ENCODE measurements at regions not wholly inside any gene's neighbourhood (a gene's known extent, or its start where the extent isn't known, plus 50 kb on each side); places are given as distances from the start of the nearest gene placed in this dataset.

GRCh38 chr2:11024687-11025086 is 113.0 kb downstream of the KCNF1 start:
- dilution Hi-C loops (cut with MboI; ENCODE audit: extremely low pct_ligation_motif_present, low sequenced_read_pairs): no loop called here
- Histone ChIP-seq H3K9ac (replicated peaks; ENCODE audit: extremely low read depth, insufficient read depth, low read length) (no peak overlapping the region), H3K4me2 (ENCODE audit: insufficient read depth, low read length) (no peak overlapping the region), H3K36me3 (ENCODE audit: control insufficient read depth in 2 of 2, extremely low read depth in 1 of 2, insufficient read depth in 2 of 2, low read length in 2 of 2) (no peaks in the 10 kb centered on the region), H3K9me3 (replicated peaks; ENCODE audit: control insufficient read depth, insufficient read depth, low read length) (no peaks in the 10 kb centered on the region), H3K4me3 (replicated peaks in 1 of 3; ENCODE audit: insufficient read depth in 1 of 3, low read depth in 1 of 3, low read length in 3 of 3) (no peak overlapping the region), H3K79me2 (ENCODE audit: control insufficient read depth, insufficient read depth, low read length) (no peaks in the 10 kb centered on the region), H3K27me3 (ENCODE audit: control insufficient read depth in 2 of 2, insufficient read depth in 2 of 2, low read length in 2 of 2) (no peaks in the 10 kb centered on the region), H2AFZ (ENCODE audit: low read depth, low read length) (no peak overlapping the region), H4K20me1 (replicated peaks; ENCODE audit: control insufficient read depth, extremely low read depth, insufficient read depth, low read length) (no peaks in the 10 kb centered on the region), H3K27ac (ENCODE audit: insufficient read depth, low read depth, low read length) (no peak overlapping the region), H3K4me1 (ENCODE audit: control insufficient read depth, extremely low read depth, insufficient read depth, low read length) (no peaks in the 10 kb centered on the region), H3K9me1 (replicated peaks; ENCODE audit: control insufficient read depth, extremely low read depth, insufficient read depth, low read length) (no peaks in the 10 kb centered on the region)
- DNase-seq (ENCODE audit: low read depth, low spot score) (no peak), FAIRE-seq (no peak)
- POLR2A ChIA-PET: no interaction called here
- BruUV-seq (replicated peaks): no TSS peak
- TF ChIP-seq GATA2 (IDR thresholded peaks at IDR 0.05; ENCODE audit: insufficient read depth, insufficient read length, low read depth, low read length): no peak
- no peak for TF ChIP-seq MYC (IDR thresholded peaks at IDR 0.05; ENCODE audit: low read depth, low read length)
- no peak for TF ChIP-seq CTCF (IDR thresholded peaks at IDR 0.05; ENCODE audit: extremely low read depth in 1 of 2, insufficient read depth in 1 of 2, low read depth in 1 of 2, low read length in 2 of 2)
- TF ChIP-seq POLR2A (IDR thresholded peaks at IDR 0.05; ENCODE audit: low read depth, low read length): no peak
- no peak for TF ChIP-seq FOS (IDR thresholded peaks at IDR 0.05; ENCODE audit: borderline replicate concordance, insufficient read depth, low read length)
- TF ChIP-seq JUN (IDR thresholded peaks at IDR 0.05; ENCODE audit: borderline replicate concordance, insufficient read depth, insufficient read length, low read depth): no peak
- TF ChIP-seq MAX (IDR thresholded peaks at IDR 0.05; ENCODE audit: insufficient read depth, insufficient read length): no peak
- TF ChIP-seq POLR2AphosphoS5 (IDR thresholded peaks at IDR 0.05; ENCODE audit: insufficient read depth, low read depth, low read length): no peak
- TF ChIP-seq EZH2 (IDR thresholded peaks at IDR 0.05; ENCODE audit: borderline replicate concordance, low read depth, low read length, severe bottlenecking): no peak
- intact Hi-C loops (cut with micrococcal nuclease): no loop called here
- CTCF ChIA-PET: no interaction called here
